Liver (tissue), 3 donors: ENCODE measurements at regions not wholly inside any gene's neighbourhood (a gene's known extent, or its start where the extent isn't known, plus 50 kb on each side); places are given as distances from the start of the nearest gene placed in this dataset.

ENCODE experiments used
- CTCF ChIP-seq: fragments of 150-350 bp; IDR thresholded peaks from 2 replicates; pipeline ENCODE4 v1.5.1; 2017; ENCODE audit warnings: improper control_type of control experiment, low read depth, low read length; ENCODE audit not compliant: missing input control
- EGR1 ChIP-seq, 2 donors: IDR thresholded peaks; 2 replicates each; pipeline ENCODE4 v1.6.1; 2016 to 2018; ENCODE audit warnings: antibody characterized with exemption in 2 of 2, low read depth in 2 of 2
- JUND ChIP-seq, 2 donors: IDR thresholded peaks; 2 replicates each; pipeline ENCODE4 v1.6.1; 2016; ENCODE audit warnings: antibody characterized with exemption in 2 of 2
- RAD21 ChIP-seq, 2 donors: IDR thresholded peaks; 2 replicates each; pipeline ENCODE4 v1.6.1; 2016; ENCODE audit warnings: antibody characterized with exemption in 2 of 2, mild to moderate bottlenecking in 2 of 2
- TAF1 ChIP-seq: conservative IDR thresholded peaks from 2 replicates; pipeline ENCODE4 v1.6.1; 2016; ENCODE audit warnings: antibody characterized with exemption, mild to moderate bottlenecking
- donor health status: healthy.
- donor health status: healthy.

GRCh38 chr16:51986301-51986700, 560.6 kb downstream of the TOX3 start:
- TF ChIP-seq CTCF (no peak), EGR1 (IDR thresholded peaks at IDR 0.05; ENCODE audit: low read depth in 2 of 2) (no peak), JUND (IDR thresholded peaks at IDR 0.05) (no peak), TAF1 (no peak), RAD21 (IDR thresholded peaks at IDR 0.05) (no peak)
